Thoracic aorta (tissue), 2 donors: ENCODE measurements at regions not wholly inside any gene's neighbourhood (a gene's known extent, or its start where the extent isn't known, plus 50 kb on each side); places are given as distances from the start of the nearest gene placed in this dataset.

Source experiments
- ATAC-seq: fragments of 150-250 bp; one replicate; pipeline ENCODE4 v1.8.0; 2017; ENCODE audit warnings: low read depth; ENCODE audit not compliant: insufficient number of reproducible peaks, low FRiP score
- DNase-seq: peaks from one replicate; pipeline ENCODE4 v3.0.0-alpha.2; 2020; ENCODE audit warnings: low spot score
- H3K27ac ChIP-seq, 2 donors: fragments of 200-600 bp; sonication (generic); 1 replicate in 1 of 2; 2 replicates in 1 of 2; pipeline ENCODE4 v1.5.1; 2016; ENCODE audit warnings: mild to moderate bottlenecking in 2 of 2, moderate library complexity in 2 of 2
- H3K27me3 ChIP-seq: fragments of 200-600 bp; sonication (generic); replicated peaks from 2 replicates; pipeline ENCODE4 v1.6.0; 2016; ENCODE audit warnings: mild to moderate bottlenecking; ENCODE audit not compliant: insufficient read depth
- H3K36me3 ChIP-seq: fragments of 200-600 bp; sonication (generic); one replicate; pipeline ENCODE4 v1.5.1; 2016
- H3K4me1 ChIP-seq, 2 donors: fragments of 200-600 bp; sonication (generic); 1 replicate in 1 of 2; 2 replicates in 1 of 2; pipeline versions ENCODE4 v1.5.1 to v1.6.0; 2016; ENCODE audit warnings: low read depth in 2 of 2, mild to moderate bottlenecking in 1 of 2; ENCODE audit not compliant: control insufficient read depth in 1 of 2
- H3K4me3 ChIP-seq: fragments of 200-600 bp; sonication (generic); 2 replicates; pipeline ENCODE4 v1.5.1; 2016; ENCODE audit warnings: mild to moderate bottlenecking
- H3K9me3 ChIP-seq: fragments of 200-600 bp; sonication (generic); 2 replicates; pipeline ENCODE4 v1.5.1; 2016
- CTCF ChIP-seq: fragments of 200-600 bp; sonication (generic); IDR thresholded peaks from one replicate; pipeline ENCODE4 v1.5.1; 2019; ENCODE audit warnings: antibody characterized with exemption

- ATAC-seq = no peak
- no peak for TF ChIP-seq CTCF
- no peaks in the 10 kb centered on the region for H3K27me3 ChIP-seq
- H3K9me3 ChIP-seq = no peaks in the 10 kb centered on the region
- H3K27ac ChIP-seq = no peak overlapping the region
- no peak for DNase-seq
- no peaks in the 10 kb centered on the region for H3K4me1 ChIP-seq
- no peaks in the 10 kb centered on the region for H3K36me3 ChIP-seq
- no peak overlapping the region for H3K4me3 ChIP-seq
These were observed 245.2 kb downstream of the BUB3 start for GRCh38 chr10:123399276-123399839.

- Histone ChIP-seq H3K36me3 (no peaks in the 10 kb centered on the region), H3K4me1 (no peaks in the 10 kb centered on the region), H3K9me3 (no peaks in the 10 kb centered on the region), H3K27ac (no peak overlapping the region), H3K4me3 (no peak overlapping the region), H3K27me3 (no peaks in the 10 kb centered on the region)
- DNase-seq (no peak), ATAC-seq (no peak)
- TF ChIP-seq CTCF = no peak
These were observed 247.8 kb downstream of the BUB3 start for GRCh38 chr10:123402021-123402420.

- no peak overlapping the region for H3K27ac ChIP-seq
- no peaks in the 10 kb centered on the region for H3K36me3 ChIP-seq
- H3K27me3 ChIP-seq = no peaks in the 10 kb centered on the region
- ATAC-seq = no peak
- H3K9me3 ChIP-seq = no peaks in the 10 kb centered on the region
- no peak for TF ChIP-seq CTCF
- H3K4me3 ChIP-seq = no peak overlapping the region
- no peaks in the 10 kb centered on the region for H3K4me1 ChIP-seq
- DNase-seq = no peak
These were observed 248.5 kb downstream of the BUB3 start for GRCh38 chr10:123402656-123403055.

DNA sequence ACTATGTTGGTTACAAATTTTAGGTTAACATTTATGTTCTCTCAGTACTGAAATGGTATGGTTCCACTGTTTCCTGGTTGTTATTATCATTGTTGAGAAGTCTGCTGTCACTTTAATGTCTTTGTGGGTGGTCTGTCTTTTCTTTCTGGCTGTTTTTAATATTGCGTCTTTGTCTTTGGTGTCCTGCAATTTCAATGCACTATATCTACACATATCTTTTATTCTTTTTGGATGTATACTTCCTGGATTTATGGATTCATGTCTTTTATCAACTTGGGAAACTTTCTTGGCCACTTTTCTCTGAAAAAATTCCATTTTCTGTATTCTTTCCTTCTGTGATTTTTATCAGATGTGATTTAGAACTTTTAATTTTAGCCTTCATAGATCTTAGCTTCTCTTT, 250.2 kb downstream of the BUB3 start:
- Histone ChIP-seq H3K4me1 (no peaks in the 10 kb centered on the region), H3K27me3 (no peaks in the 10 kb centered on the region), H3K9me3 (no peaks in the 10 kb centered on the region), H3K36me3 (no peaks in the 10 kb centered on the region), H3K4me3 (no peak overlapping the region), H3K27ac (no peak overlapping the region)
- ATAC-seq (no peak), DNase-seq (no peak)
- no peak for TF ChIP-seq CTCF

DNA sequence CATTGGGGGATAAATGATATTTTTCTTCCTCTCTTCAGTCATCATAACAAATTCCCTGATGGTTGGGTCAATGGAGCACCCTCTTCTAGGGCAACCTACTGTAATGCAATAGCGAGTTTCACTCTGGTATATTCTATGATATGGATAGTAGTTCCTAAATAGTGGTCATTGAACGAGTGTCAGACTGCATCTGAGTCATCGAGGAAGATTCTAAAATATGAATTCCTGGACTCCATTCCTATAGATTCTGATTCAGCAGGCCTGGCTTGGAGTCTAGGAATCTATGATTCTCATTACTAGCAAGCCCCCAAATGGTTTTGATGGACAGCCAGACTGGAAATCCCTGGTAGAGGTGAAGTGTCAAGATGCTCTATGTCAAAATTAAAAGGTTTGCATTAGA, 254.5 kb downstream of the BUB3 start:
- no peak for DNase-seq
- no peaks in the 10 kb centered on the region for H3K36me3 ChIP-seq
- H3K27ac ChIP-seq = no peak overlapping the region
- no peaks in the 10 kb centered on the region for H3K4me1 ChIP-seq
- no peak for TF ChIP-seq CTCF
- H3K4me3 ChIP-seq = no peak overlapping the region
- no peak for ATAC-seq
- no peaks in the 10 kb centered on the region for H3K27me3 ChIP-seq
- no peaks in the 10 kb centered on the region for H3K9me3 ChIP-seq
